IPS-15b (cell line): ENCODE measurements at regions not wholly inside any gene's neighbourhood (a gene's known extent, or its start where the extent isn't known, plus 50 kb on each side); places are given as distances from the start of the nearest gene placed in this dataset.

ENCODE experiments used
- H3K27me3 ChIP-seq: one replicate; pipeline ENCODE4 v1.6.1; 2013; ENCODE audit warnings: low read length; ENCODE audit not compliant: control insufficient read depth, insufficient read depth
- H3K36me3 ChIP-seq: one replicate; pipeline ENCODE4 v1.6.1; 2013; ENCODE audit warnings: low read length; ENCODE audit not compliant: control insufficient read depth, insufficient read depth
- H3K4me1 ChIP-seq: one replicate; pipeline ENCODE4 v1.6.1; 2013; ENCODE audit warnings: mild to moderate bottlenecking, low read length; ENCODE audit not compliant: control insufficient read depth, insufficient read depth
- H3K4me3 ChIP-seq: one replicate; pipeline ENCODE4 v1.5.1; 2013; ENCODE audit warnings: low read depth, low read length
- H3K9ac ChIP-seq: one replicate; pipeline ENCODE4 v1.6.1; 2013; ENCODE audit warnings: low read depth, mild to moderate bottlenecking, low read length
- H3K9me3 ChIP-seq: one replicate; pipeline ENCODE4 v1.6.1; 2013; ENCODE audit warnings: mild to moderate bottlenecking, low read length; ENCODE audit not compliant: control insufficient read depth, insufficient read depth

DNA sequence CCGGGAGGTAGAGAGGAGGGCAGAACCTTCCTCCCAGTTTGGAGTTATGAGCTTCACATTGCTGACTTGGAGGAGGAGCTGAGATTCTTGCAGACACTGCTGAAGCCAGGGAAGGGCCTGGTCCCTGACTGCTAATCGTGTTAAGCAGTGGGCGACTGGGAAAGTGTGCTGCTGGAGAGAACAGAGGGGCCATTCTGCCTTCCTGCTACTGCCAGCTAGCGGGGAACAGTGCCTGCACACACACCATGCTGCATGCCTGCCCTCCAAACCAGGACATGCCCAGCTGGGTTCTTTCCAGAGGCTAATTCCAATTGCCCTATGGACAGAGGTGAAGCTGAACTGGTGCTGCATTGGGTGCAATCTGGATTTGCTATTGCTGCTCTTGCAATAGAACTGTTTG lies 281.4 kb downstream of the AJAP1 start:
- H3K9me3 ChIP-seq: no peaks in the 10 kb centered on the region
- peaks cover 5% of the 10 kb centered on the region for H3K4me1 ChIP-seq
- H3K36me3 ChIP-seq: no peaks in the 10 kb centered on the region
- H3K9ac ChIP-seq: no peak overlapping the region
- no peak overlapping the region for H3K4me3 ChIP-seq
- no peaks in the 10 kb centered on the region for H3K27me3 ChIP-seq

DNA sequence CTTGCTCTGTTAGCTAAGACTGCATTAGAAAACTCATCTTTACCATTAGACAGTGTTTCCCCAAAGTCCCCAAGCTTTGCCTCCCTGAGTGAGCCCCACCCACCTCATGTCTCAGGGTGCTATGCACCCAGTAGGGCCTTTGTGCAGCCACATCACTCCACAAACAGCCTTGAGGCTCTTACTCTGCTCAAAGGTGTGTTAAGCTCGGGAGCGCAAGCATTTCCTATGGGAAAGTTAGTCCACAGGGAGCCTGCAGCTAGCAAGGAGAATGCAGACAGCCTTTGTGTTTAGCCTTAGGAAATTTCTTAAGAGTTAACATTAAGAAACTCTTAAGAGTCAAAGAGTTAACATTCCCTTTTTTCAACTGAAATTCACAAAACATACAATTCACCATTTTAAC lies 278.8 kb downstream of the AJAP1 start:
- Histone ChIP-seq H3K9me3 (no peaks in the 10 kb centered on the region), H3K4me3 (no peak overlapping the region), H3K27me3 (no peaks in the 10 kb centered on the region), H3K36me3 (no peaks in the 10 kb centered on the region), H3K9ac (no peak overlapping the region), H3K4me1 (peaks cover 5% of the 10 kb centered on the region)

DNA sequence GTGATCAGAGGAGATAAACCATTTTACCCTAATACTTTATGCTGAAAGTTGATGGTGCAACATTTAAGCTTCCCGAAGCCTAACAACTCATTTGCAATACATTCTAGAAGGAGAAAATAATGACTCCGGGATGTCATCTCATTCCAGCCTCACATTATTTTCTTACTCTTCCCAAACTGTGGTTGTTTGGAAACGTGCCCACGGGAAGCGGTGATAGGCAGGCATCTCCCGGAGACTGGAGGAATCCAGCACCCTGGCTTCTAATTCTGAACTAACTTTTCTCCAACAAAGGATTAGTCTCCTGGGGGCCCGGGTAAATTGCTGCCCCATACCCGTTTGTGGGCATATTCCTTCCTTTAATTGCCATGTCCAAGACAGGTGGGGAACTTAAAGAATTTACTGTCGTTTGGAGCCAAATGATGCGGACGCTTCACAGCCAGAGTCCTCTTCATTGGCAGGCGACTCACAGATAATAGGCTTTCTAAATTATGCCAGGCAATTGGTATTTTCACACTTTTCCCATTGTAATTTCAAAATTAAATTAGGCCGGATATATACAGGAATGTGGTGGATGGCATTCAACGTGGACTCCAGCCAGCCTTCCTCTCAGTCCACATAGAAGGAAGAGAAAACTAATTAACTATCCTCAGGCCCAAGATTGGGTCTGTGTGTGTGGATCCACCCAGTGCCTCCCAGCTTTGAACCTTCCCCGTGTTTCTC lies 278.1 kb downstream of the AJAP1 start:
- no peaks in the 10 kb centered on the region for H3K27me3 ChIP-seq
- H3K9me3 ChIP-seq: no peaks in the 10 kb centered on the region
- peaks cover 5% of the 10 kb centered on the region for H3K4me1 ChIP-seq
- no peak overlapping the region for H3K9ac ChIP-seq
- H3K4me3 ChIP-seq: no peak overlapping the region
- no peaks in the 10 kb centered on the region for H3K36me3 ChIP-seq

DNA sequence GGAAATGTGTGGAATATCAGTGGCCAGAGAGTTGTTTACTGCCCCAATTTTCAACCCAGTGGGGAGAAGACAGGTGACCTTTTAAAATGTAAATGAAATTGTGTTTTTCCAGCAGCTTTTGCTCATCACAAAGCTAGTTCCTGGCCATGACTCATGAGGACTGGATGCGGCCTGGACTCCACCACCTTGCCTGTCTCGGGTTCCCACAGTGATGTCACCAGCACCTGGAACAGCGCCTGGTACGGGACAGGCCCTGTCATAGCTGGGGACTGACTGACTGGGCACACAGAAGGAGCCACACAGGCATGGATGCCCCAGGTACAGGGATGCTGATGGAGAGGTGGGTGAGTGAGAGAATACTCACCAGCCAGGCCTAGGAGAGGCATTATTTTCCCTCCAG lies 277.1 kb downstream of the AJAP1 start:
- no peaks in the 10 kb centered on the region for H3K36me3 ChIP-seq
- no peak overlapping the region for H3K4me3 ChIP-seq
- H3K27me3 ChIP-seq: no peaks in the 10 kb centered on the region
- H3K4me1 ChIP-seq: peaks cover 5% of the 10 kb centered on the region
- no peaks in the 10 kb centered on the region for H3K9me3 ChIP-seq
- H3K9ac ChIP-seq: no peak overlapping the region

DNA sequence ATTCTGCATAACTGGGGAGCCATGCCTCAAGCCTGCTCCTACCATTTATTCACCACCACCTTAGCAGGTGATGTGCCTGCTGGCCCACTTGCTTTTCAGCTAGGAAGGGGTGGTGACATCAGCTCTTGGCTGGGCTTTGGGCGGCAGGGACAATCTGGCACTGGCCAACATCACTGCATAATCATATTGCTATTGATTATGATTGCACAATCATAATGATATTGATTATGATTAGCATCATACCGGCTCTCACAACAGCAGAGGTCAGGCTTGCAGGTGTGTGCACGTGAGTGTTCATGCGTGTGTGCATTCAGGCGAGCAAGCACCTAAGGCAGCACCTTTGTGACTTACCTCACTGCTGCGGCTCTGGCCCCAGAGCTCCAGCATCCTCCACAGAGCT lies 273.8 kb downstream of the AJAP1 start:
- H3K27me3 ChIP-seq: no peaks in the 10 kb centered on the region
- no peak overlapping the region for H3K9ac ChIP-seq
- H3K4me3 ChIP-seq: no peak overlapping the region
- H3K9me3 ChIP-seq: no peaks in the 10 kb centered on the region
- H3K36me3 ChIP-seq: no peaks in the 10 kb centered on the region
- H3K4me1 ChIP-seq: peaks cover 4% of the 10 kb centered on the region

DNA sequence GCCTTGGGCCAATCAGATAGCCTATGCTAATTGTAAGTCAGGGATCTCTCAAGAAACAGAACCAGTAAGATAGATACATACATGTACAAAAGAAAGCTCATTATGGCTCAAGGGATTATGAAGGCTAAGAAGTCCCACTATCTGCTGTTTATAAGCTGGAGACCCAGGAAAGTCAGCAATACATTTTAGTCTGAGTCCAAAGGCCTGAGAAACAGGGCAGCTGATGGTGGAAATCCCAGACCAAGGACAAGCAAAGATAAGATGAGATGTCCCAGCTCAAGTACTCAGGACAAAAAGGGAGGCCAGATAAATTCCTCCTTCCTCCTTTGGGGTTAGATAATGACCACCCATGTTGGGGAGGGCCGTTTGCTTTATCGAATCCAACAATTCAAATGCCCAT lies 269.9 kb downstream of the AJAP1 start:
- H3K27me3 ChIP-seq: no peaks in the 10 kb centered on the region
- H3K36me3 ChIP-seq: no peaks in the 10 kb centered on the region
- H3K9ac ChIP-seq: no peak overlapping the region
- peaks cover 9% of the 10 kb centered on the region for H3K9me3 ChIP-seq
- no peaks in the 10 kb centered on the region for H3K4me1 ChIP-seq
- H3K4me3 ChIP-seq: no peak overlapping the region

DNA sequence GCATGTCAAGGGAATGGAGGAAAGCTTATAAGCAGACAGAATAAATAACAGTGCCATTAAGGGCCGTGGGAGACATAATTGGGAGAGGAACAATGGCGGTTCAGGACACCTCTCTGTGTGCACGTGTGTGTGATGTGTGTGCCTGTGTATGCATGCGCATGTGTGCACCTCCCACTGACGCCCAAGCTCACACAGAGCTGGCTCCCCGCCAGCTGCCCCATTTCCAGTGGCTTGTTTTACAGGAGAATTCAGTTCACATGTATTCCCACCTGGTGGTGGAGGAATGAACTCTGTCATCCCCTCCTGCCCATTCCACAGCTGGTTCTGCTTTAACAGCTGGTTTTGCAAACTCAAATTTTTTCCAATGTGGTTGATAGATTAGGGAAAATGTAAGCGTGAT lies 262.2 kb downstream of the AJAP1 start:
- peaks cover 9% of the 10 kb centered on the region for H3K9me3 ChIP-seq
- no peaks in the 10 kb centered on the region for H3K4me1 ChIP-seq
- H3K36me3 ChIP-seq: no peaks in the 10 kb centered on the region
- H3K27me3 ChIP-seq: no peaks in the 10 kb centered on the region
- H3K9ac ChIP-seq: no peak overlapping the region
- no peak overlapping the region for H3K4me3 ChIP-seq

DNA sequence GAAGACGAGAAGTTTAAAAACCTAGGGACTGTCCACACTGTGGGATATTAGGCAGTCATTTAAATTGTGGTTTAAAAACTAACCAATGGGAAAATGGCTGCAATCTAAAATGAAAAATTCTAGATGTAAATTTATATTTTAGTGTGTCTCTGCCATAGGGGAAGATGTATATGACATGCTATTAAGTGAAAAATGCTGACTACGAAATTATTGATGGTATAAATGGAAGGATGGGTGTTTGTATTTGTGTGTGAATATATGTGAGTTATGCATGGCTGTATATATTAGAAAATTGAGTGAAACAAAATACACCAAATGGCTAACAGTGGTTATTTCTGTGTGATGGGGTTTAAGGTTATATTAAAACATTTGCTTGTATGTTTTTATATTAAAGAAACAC lies 260.7 kb downstream of the AJAP1 start:
- H3K4me3 ChIP-seq: no peak overlapping the region
- peaks cover 6% of the 10 kb centered on the region for H3K9me3 ChIP-seq
- H3K9ac ChIP-seq: no peak overlapping the region
- no peaks in the 10 kb centered on the region for H3K27me3 ChIP-seq
- no peaks in the 10 kb centered on the region for H3K4me1 ChIP-seq
- H3K36me3 ChIP-seq: no peaks in the 10 kb centered on the region

DNA sequence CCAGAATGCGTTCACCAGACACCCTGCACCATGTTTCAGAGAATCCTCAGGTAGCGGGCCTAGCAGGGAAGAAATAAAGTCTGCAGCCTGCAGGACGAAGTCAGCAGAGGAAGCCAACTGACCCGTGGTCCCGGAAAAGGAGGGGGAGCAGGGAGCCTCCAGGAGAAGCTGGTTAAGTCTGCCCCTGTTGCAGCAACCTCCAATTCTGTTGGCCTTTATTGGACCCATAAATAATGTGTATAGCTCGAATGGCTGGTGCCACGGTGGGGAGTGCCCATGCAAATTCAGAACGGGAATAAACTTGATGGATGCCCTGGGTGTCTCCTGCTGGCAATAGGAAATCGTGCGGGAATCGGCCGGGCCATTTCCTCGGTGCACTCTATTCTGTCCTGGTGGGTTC lies 254.1 kb downstream of the AJAP1 start:
- H3K4me3 ChIP-seq: no peak overlapping the region

DNA sequence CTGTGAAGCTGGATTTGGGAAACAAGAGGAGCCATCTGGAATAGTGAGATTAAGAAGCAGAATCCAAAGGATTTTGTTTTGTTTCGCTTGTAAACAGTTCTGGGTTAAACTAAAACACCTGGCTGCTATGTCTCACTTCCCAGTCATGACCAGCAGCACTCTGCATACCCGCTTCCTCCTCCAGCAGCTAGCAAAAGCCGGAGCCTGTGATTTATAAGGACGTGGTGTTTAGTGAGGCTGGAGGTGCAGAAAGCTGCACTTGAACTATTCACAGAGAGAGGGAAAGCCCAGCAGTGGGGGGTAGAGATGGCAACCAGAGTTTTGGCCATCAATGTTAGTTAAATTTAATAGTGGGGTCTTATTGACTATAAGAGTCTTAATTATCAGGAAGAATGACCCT lies 240.2 kb downstream of the AJAP1 start:
- no peaks in the 10 kb centered on the region for H3K9me3 ChIP-seq
- no peak overlapping the region for H3K9ac ChIP-seq
- no peak overlapping the region for H3K4me3 ChIP-seq
- no peaks in the 10 kb centered on the region for H3K36me3 ChIP-seq
- H3K4me1 ChIP-seq: peaks cover 3% of the 10 kb centered on the region
- H3K27me3 ChIP-seq: no peaks in the 10 kb centered on the region

More for the DNA sequence above, 254.1 kb downstream of the AJAP1 start:
- H3K9me3 ChIP-seq: no peaks in the 10 kb centered on the region
- no peak overlapping the region for H3K9ac ChIP-seq
- no peaks in the 10 kb centered on the region for H3K4me1 ChIP-seq
- H3K27me3 ChIP-seq: no peaks in the 10 kb centered on the region
- no peaks in the 10 kb centered on the region for H3K36me3 ChIP-seq

DNA sequence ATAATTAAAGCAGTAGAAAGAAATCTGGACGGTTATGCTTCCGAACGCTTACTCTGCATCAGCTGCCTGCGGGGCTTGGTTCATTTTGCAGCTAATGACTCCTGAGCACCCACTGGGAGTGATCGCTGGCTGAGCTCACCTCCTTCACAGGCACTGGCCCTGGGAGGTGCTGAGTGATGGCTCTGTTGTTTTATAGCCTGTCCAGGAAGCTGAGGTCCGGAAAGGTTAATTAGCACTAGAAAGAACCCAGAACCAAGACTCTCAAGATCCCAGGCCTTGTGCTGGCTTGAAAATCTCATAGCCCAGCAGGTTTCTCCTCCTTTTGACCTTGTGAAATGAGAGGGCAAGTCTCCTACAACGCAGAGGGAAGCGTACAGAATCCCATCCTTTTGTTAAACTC lies 226.2 kb downstream of the AJAP1 start:
- Histone ChIP-seq H3K4me1 (no peaks in the 10 kb centered on the region), H3K9me3 (no peaks in the 10 kb centered on the region), H3K27me3 (no peaks in the 10 kb centered on the region), H3K36me3 (no peaks in the 10 kb centered on the region), H3K4me3 (no peak overlapping the region), H3K9ac (no peak overlapping the region)

DNA sequence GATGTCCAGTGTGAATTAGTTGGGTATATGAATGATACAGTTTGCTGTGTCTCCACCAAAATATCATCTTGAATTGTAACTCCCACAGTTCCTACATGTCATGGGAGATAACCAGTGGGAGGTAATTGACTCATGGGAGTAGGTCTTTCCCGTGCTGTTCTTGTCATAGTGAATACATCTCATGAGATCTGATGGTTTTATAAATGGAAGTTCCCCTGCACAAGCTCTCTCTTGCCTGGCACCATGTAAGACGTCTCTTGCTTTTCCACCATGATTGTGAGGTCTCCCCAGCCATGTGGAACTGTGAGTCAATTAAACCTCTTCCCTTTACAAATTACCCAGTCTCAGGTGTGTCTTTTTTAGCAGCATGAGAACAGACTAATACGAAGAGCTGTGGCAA lies 223.0 kb downstream of the AJAP1 start:
- Histone ChIP-seq H3K9ac (no peak overlapping the region), H3K9me3 (no peaks in the 10 kb centered on the region), H3K4me1 (no peaks in the 10 kb centered on the region), H3K36me3 (no peaks in the 10 kb centered on the region), H3K4me3 (no peak overlapping the region), H3K27me3 (no peaks in the 10 kb centered on the region)
